GM08714 (cell line): ENCODE measurements at regions not wholly inside any gene's neighbourhood (a gene's known extent, or its start where the extent isn't known, plus 50 kb on each side); places are given as distances from the start of the nearest gene placed in this dataset.

Source experiments
- H3K4me3 ChIP-seq: fragments of 200-500 bp; sonication (Bioruptor generic); 2 replicates; pipeline ENCODE4 v1.5.1; 2014; ENCODE audit warnings: mild to moderate bottlenecking, low read length, inconsistent platforms
- ZNF274 ChIP-seq: IDR thresholded peaks from 2 replicates; pipeline ENCODE4 v1.6.1; 2012; ENCODE audit warnings: mild to moderate bottlenecking, low read depth, low read length

- no peak for TF ChIP-seq ZNF274
- no peak overlapping the region for H3K4me3 ChIP-seq
These were observed 192.6 kb upstream of the PRICKLE2 start for GRCh38 chr3:64417816-64418215.

- no peak for TF ChIP-seq ZNF274
These were observed 188.8 kb upstream of the PRICKLE2 start for GRCh38 chr3:64414043-64414442.

GRCh38 chr3:64411101-64411500 lies 185.8 kb upstream of the PRICKLE2 start:
- H3K4me3 ChIP-seq, result no peak overlapping the region
- no peak for TF ChIP-seq ZNF274

More at GRCh38 chr3:64414043-64414442, 188.8 kb upstream of the PRICKLE2 start:
- H3K4me3 ChIP-seq, result no peak overlapping the region

GRCh38 chr3:64410226-64410625 lies 185.0 kb upstream of the PRICKLE2 start:
- TF ChIP-seq ZNF274, result no peak
- H3K4me3 ChIP-seq, result no peak overlapping the region

GRCh38 chr3:64408770-64409169 lies 183.5 kb upstream of the PRICKLE2 start:
- no peak for TF ChIP-seq ZNF274
- H3K4me3 ChIP-seq, result no peak overlapping the region

- H3K4me3 ChIP-seq, result no peak overlapping the region
- TF ChIP-seq ZNF274, result no peak
These were observed 181.0 kb upstream of the PRICKLE2 start for GRCh38 chr3:64406271-64406670.

- no peak for TF ChIP-seq ZNF274
- no peak overlapping the region for H3K4me3 ChIP-seq
These were observed 180.1 kb upstream of the PRICKLE2 start for GRCh38 chr3:64405211-64405835.

GRCh38 chr3:64400706-64401105 lies 175.4 kb upstream of the PRICKLE2 start:
- no peak for TF ChIP-seq ZNF274
- H3K4me3 ChIP-seq, result no peak overlapping the region

- no peak for TF ChIP-seq ZNF274
- H3K4me3 ChIP-seq, result no peak overlapping the region
These were observed 174.0 kb upstream of the PRICKLE2 start for GRCh38 chr3:64399205-64399800.

GRCh38 chr3:64398476-64398875 lies 173.2 kb upstream of the PRICKLE2 start:
- H3K4me3 ChIP-seq, result no peak overlapping the region
- no peak for TF ChIP-seq ZNF274

GRCh38 chr3:64398006-64398405 lies 172.7 kb upstream of the PRICKLE2 start:
- H3K4me3 ChIP-seq, result no peak overlapping the region
- no peak for TF ChIP-seq ZNF274

- no peak for TF ChIP-seq ZNF274
- H3K4me3 ChIP-seq, result no peak overlapping the region
These were observed 172.3 kb upstream of the PRICKLE2 start for GRCh38 chr3:64397573-64397972.

- H3K4me3 ChIP-seq, result no peak overlapping the region
- no peak for TF ChIP-seq ZNF274
These were observed 170.2 kb upstream of the PRICKLE2 start for GRCh38 chr3:64395490-64395889.

- TF ChIP-seq ZNF274, result no peak
- H3K4me3 ChIP-seq, result no peak overlapping the region
These were observed 167.9 kb upstream of the PRICKLE2 start for GRCh38 chr3:64393193-64393592.

GRCh38 chr3:64392001-64392400 lies 166.7 kb upstream of the PRICKLE2 start:
- TF ChIP-seq ZNF274, result no peak
- H3K4me3 ChIP-seq, result no peak overlapping the region

GRCh38 chr3:64390893-64391292 lies 165.6 kb upstream of the PRICKLE2 start:
- no peak for TF ChIP-seq ZNF274
- no peak overlapping the region for H3K4me3 ChIP-seq

GRCh38 chr3:64388886-64389285 lies 163.6 kb upstream of the PRICKLE2 start:
- TF ChIP-seq ZNF274, result no peak

More at GRCh38 chr3:64388886-64389285, 163.6 kb upstream of the PRICKLE2 start:
- H3K4me3 ChIP-seq, result no peak overlapping the region
